ENCODE measurements at regions not wholly inside any gene's neighbourhood (a gene's known extent, or its start where the extent isn't known, plus 50 kb on each side); places are given as distances from the start of the nearest gene placed in this dataset. TPM values are rescaled to one million over a fixed set of nuclear protein-coding genes. Genes with fewer than 3 reads are reported as not detected.

GRCh38 chrX:140943513-140943912, 58.9 kb upstream of the SPANXB1 start:
- DNase-seq, result no peak
- no peaks in the 10 kb centered on the region for H3K27me3 ChIP-seq
- H3K4me3 ChIP-seq, result no peak overlapping the region
- no peaks in the 10 kb centered on the region for H3K36me3 ChIP-seq
- 58 to 75% (median 67%) methylated on average over 2 of the region's 2 CpGs for WGBS, 3 donors
- no peak overlapping the region for H3K27ac ChIP-seq
- H3K9me3 ChIP-seq, result no peaks in the 10 kb centered on the region
- intact Hi-C loops (cut with DNase I), result no loop called here
- H3K4me1 ChIP-seq (ENCODE audit: insufficient read depth), result no peaks in the 10 kb centered on the region
- TF ChIP-seq EP300 (IDR thresholded peaks at IDR 0.05) (no peak), POLR2A (IDR thresholded peaks at IDR 0.05) (no peak), CTCF (IDR thresholded peaks at IDR 0.05) (no peak)

- Histone ChIP-seq H3K36me3 (no peaks in the 10 kb centered on the region), H3K27ac (no peak overlapping the region), H3K9me3 (no peaks in the 10 kb centered on the region), H3K4me1 (ENCODE audit: insufficient read depth) (no peaks in the 10 kb centered on the region), H3K4me3 (no peak overlapping the region), H3K27me3 (no peaks in the 10 kb centered on the region)
- no peak for DNase-seq
- WGBS, 3 donors, result 73 to 80% (median 76%) methylated on average over 3 of the region's 3 CpGs
- TF ChIP-seq EP300 (IDR thresholded peaks at IDR 0.05) (no peak), POLR2A (IDR thresholded peaks at IDR 0.05) (no peak), CTCF (IDR thresholded peaks at IDR 0.05) (no peak)
- intact Hi-C loops (cut with DNase I), result no loop called here
These were observed 57.7 kb upstream of the SPANXB1 start for GRCh38 chrX:140944710-140945109.

- intact Hi-C loops (cut with DNase I), result no loop called here
These were observed 53.6 kb upstream of the SPANXB1 start for GRCh38 chrX:140948827-140949226.

GRCh38 chrX:140949233-140949632, 53.2 kb upstream of the SPANXB1 start:
- DNase-seq, result no peak
- no peaks in the 10 kb centered on the region for H3K9me3 ChIP-seq
- 48 to 58% (median 51%) methylated on average over 5 of the region's 5 CpGs for WGBS, 3 donors

More at GRCh38 chrX:140948827-140949226, 53.6 kb upstream of the SPANXB1 start:
- WGBS, 3 donors, result 61 to 74% (median 63%) methylated on average over 5 of the region's 5 CpGs
- Histone ChIP-seq H3K4me3 (no peak overlapping the region), H3K4me1 (ENCODE audit: insufficient read depth) (no peaks in the 10 kb centered on the region), H3K27me3 (no peaks in the 10 kb centered on the region), H3K36me3 (no peaks in the 10 kb centered on the region), H3K27ac (no peak overlapping the region), H3K9me3 (no peaks in the 10 kb centered on the region)
- TF ChIP-seq CTCF (IDR thresholded peaks at IDR 0.05) (no peak), POLR2A (IDR thresholded peaks at IDR 0.05) (no peak), EP300 (IDR thresholded peaks at IDR 0.05) (no peak)
- DNase-seq, result no peak

More at GRCh38 chrX:140949233-140949632, 53.2 kb upstream of the SPANXB1 start:
- no peaks in the 10 kb centered on the region for H3K27me3 ChIP-seq
- H3K27ac ChIP-seq, result no peak overlapping the region
- intact Hi-C loops (cut with DNase I), result no loop called here
- H3K4me3 ChIP-seq, result no peak overlapping the region
- H3K4me1 ChIP-seq (ENCODE audit: insufficient read depth), result no peaks in the 10 kb centered on the region
- TF ChIP-seq POLR2A (IDR thresholded peaks at IDR 0.05) (no peak), CTCF (IDR thresholded peaks at IDR 0.05) (no peak), EP300 (IDR thresholded peaks at IDR 0.05) (no peak)
- no peaks in the 10 kb centered on the region for H3K36me3 ChIP-seq

Small RNA genes lying in the stretch of these regions (microRNA-seq; reads per million reads assigned to microRNA genes)
- gene MIR320D2, result 0 to 1.6 (median 0.71) reads per million in 3 donors

Small RNA genes lying in the stretch of these regions (small RNA-seq; reads per million reads assigned to genes)
- not detected for gene MIR320D2

Measured in ovary (tissue), 7 donors.